NCI-H2196 (cell line): ENCODE measurements at regions not wholly inside any gene's neighbourhood (a gene's known extent, or its start where the extent isn't known, plus 50 kb on each side); places are given as distances from the start of the nearest gene placed in this dataset.

Experiments used
- DNase-seq: peaks from one replicate; lab custom pipeline; 2025; ENCODE audit not compliant: unreplicated experiment; lab: John Stamatoyannopoulos, UW

DNA sequence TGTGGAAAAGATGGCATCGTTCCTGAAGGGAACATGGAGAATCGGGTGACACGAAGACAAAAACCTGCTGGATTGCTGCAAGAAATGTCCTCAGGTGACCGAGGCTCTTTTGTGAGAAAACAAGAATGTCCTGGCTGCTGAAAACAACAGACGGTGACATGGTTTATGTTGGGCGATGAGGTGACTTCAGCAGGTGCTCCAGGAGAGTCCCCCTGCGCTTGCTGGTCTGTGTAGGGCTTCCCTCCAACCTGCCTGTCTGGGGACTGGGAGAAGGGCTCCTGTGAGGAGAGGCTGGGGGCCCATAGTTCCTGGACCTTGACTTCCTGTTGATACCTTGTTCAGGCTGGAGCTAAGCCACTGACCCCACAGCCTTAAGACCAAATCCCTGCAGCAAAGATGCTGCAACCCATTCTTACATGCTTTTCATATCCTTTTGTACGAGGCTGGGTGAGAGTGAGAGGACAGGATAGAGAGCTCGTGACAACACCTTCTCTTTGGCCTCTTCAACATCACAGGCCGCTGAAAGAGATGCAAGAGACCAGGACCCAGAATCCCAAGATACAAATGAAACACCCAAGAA, 134.8 kb downstream of the CD83 start:
- no peak for DNase-seq

DNA sequence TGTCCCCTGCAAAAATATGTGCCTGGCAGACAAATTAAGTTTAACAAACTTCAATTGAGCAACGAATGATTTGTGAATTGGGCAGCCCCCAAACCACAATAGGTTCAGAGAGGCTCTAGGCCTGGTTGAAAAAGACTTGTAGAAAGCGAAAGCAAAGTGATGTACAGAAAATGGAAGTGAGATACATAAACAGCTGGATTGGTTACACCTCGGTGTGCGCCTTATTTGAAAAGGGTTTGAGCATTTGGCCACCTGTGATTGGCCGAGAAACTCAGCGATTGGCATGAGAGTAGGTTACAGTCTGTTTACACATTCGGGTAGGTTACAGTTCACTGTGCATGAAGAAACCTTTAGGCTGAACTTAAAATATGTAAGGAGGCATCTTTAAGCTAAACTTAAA, 136.9 kb downstream of the CD83 start:
- no peak for DNase-seq

DNA sequence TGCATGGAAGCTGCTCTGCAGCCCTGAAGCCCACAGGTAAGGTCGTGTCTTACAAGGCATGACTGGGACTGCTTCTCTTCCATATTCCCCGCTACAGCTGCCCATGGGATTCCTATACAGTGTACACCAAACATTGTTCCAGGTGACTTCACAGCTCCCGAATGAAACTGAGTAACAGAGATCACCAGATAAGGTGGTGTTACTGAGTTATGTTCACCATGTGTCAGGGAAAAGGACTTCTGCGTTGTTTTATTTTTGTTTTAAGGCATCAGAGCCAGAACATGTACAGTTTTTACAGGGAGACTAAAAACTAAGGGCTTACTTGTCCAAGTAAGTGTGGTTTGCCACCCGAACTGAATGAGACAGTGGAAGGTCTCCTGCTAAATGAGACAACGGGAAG, 138.3 kb downstream of the CD83 start:
- no peak for DNase-seq

DNA sequence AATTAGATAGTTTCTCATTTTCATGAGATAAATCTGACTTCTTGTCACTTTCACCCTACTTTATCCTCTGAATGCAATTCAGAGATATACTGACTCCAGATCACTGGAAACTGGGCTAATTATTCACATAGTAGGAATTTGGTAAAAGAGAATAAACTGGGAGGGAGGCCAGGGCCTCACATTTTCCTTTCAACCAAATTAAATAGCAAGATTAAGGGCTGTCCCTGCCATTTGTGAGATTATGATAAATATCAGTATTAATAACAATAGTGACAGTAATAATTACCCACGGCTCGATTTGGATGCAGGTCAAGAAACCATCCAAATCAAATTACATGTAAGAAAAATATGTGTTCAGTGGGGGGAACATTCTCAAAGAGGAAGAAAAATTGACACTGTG, 140.5 kb downstream of the CD83 start:
- DNase-seq: no peak

DNA sequence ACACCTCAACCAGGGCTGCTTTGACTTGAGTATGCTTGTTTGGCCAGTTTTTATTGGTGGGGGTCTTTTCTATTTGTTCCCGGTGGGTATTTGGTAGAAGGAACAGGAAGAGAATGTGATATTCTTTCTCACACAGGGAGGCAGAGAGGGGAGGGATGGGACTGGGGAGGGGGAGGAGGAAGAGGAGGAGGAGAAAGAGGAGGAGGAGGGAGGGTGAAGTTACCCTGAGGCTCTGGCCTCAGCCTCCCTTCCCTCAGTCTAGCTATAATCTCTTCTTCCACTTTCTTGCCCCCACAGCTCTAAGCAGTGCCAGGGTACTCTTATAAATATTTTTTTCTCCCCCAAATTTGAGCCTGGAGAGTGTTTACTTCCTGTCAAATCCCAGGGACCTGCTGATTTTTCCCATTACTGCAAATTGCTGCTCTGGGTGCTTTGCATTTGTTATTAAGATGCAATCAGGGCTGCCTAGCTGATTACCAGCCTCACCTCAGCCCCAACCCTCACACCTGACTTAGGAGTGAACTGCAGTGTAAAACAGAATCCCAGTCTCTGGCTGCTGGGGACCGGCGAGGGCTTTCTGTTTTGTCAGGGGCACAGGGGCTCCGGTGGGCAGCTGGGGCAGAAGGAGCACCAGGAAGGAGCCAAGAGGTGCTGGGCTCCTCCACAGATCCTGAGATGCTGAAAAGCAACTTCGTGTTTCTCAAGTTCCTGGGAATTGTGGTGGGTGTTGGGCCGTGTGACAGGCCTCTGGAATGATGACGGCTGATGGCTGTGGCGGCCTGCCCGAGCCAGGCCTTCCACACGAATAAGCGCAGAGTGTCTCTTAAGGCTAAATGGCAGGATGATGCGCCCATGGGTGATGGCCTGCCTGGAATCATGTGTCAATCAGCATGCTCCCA, 141.4 kb downstream of the CD83 start:
- no peak for DNase-seq

DNA sequence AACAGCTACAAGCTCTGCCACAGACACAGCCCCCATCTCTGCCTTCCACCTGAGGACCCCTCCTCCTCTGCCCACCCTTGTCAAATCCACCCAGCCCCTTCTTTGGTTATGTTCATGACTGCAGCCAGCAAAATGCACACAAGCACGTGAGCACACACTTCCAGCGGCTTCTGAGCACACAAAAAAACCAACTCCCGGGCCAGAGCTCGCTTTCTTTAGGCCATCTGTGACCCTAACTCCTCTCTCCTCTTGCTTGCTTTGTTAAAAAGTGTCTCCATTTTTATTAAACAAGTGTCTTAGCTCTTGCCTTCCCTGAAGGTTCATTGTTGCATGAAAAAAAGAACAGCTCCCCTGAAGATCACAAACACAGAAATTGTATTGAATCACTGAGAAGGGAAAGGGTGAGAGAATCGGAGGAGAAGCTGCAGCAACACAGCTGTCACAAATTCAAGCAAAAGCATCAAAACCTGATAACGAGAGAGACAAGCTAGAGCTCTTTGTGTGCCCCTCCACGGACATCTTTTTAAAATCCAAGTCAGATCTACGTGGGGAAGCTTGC, 142.1 kb downstream of the CD83 start:
- DNase-seq: no peak

DNA sequence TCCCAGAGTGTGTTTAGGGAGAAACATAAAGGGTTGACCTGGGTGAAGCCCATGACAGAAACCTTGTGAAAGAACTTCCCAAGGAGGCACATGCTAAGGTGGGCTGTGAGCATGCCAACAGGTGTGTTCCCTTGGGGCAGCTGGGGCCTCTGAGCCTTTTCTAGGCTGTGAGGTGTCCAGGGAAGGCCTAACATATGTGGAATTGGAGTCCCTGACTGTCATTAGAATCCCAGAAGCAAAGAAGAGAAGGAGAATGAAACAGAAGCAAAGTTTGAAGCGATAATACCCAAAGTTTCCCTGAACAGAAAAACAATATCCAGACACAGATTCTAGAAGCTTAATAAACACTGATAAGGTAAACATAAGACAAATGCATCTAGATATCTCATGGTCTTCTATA, 143.3 kb downstream of the CD83 start:
- no peak for DNase-seq

DNA sequence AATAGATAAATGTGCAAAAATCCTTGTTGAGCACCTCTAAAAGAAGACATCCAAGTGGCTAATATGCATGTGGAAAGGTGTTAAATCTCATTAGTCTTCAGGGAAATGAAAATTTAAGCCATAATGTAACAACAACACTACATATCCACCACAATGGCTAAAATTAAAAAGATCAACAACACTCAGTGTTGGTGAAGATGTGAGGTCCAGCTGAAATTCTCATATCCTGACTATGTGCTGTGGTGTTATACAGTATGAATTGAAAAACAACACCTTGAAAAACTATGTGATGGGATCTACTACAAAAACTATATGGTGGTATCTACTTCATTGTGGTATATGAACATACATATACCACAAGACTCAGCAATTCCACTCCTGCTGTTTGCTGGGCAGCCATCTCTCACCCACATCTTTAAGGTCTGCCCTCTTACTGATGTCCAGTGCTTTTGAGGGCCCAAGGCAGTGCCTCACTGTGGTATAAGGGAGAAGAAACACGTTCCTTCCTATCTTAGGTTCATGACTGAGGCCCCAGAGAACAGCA, 146.4 kb downstream of the CD83 start:
- DNase-seq: no peak

DNA sequence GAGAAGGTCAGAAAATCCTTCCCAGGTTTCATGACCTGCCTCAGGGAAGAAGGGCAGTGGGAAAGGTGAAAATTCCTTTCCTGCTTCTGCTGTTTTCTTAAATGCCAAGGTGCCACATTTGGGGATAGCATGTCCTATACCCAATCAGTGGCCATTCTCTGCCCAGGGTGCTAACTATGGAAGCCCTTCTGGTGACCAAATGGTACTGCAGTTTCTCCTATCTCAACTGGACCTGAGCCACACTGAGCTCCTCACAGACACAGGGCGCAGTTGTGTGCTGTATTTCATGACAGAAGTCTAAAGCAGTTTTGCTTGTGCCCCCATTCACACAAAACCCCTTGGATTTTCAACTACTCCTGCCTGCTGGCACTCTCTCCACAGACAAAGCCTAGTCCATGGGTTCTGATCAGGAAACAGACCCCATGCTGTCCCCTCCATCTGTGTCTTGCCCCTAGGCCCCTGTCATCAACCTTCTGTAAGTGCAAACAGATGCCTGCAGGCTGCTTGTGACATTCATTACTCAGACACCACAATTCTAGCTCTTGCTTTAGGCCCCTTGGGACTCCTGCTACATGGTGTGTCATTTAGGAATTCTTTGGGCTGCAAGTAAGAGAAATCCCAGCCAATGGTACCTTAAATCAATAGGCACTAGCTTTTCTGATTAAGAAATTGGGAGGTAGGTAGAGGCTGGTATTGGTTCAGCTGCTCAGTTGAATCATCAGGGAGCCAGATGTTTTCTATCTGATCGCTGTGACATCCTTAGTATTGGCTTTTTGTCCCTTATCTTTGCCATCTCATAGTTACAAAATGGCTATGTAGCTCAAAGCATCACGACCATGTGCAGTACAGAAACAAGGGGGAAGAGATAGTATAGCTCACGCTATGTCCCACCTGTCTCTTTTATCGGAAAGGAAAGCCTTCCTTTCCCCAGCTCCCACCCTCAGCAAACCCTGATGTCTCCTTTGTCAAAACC, 147.8 kb downstream of the CD83 start:
- no peak for DNase-seq

DNA sequence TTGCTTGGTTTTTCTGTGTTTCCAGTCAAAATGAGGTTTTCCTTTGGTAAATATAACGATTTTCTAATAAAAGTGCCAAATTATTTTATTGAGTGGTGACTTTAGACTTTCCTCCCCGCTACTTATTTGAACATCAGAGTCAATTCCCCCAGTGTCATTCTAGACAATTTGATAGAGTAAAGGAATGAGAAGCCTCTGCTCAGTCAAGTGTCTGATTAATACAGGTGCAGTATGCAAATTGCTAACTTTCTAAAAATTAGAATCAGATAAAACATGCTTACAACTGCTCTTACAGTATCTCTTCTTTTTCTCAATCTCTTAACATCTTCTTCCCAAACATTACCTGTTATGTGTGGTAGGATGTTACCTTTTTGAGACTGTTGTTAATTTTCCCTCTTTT, 148.7 kb downstream of the CD83 start:
- DNase-seq: no peak

DNA sequence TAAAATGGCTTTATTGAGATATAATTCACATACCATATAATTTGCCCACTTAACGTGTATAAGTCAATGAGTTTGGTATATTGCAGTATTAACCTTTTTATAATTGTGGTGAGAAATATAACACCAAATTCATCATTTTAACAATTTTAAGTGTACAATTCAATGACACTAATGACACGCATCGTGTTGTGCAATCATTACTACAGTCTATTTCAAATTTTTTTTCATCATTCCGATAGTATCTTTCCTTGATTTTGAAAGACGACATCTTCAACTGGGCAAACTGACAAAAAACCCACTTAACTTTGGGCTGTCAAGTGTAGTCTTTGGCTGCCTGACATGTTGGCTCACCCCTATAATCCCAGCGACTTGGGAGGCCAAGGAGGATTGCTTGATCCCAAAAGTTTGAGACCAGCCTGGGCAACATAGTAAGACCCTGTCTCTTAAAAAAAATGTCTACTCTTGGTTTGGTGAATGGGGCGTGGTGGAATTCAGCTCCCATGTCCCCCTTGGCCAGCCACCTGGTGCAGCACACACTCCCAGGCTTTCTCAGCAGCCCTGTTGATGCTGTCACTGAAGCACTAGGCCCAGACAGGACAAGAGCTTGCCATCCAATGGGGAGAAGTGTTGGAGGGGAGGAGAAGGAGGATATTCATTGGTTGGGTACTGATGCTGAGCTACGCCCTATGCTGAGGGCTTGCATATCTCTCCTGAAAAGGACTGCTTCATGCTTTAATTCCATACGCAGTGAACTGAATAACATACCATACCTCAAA, 150.5 kb downstream of the CD83 start:
- DNase-seq: no peak

DNA sequence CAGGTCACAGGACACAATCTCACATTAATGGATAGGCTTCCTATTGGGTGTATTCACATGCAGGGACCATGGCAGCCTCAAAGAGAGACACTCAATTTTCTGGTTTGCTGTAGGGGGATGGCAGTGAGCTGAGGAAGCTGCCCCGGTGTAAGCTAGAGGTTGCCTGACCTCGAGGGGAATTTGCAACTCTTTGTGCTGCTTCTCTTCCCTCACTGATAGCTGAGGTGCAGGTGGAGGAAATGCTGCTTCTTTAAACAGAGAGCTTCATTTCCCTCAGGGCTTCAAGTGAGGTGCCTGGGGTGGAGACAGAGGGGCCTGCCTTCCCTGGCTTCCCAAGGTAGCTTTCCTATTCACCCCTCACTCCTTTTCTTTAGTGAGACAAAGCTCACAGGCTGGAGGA, 151.9 kb downstream of the CD83 start:
- no peak for DNase-seq

DNA sequence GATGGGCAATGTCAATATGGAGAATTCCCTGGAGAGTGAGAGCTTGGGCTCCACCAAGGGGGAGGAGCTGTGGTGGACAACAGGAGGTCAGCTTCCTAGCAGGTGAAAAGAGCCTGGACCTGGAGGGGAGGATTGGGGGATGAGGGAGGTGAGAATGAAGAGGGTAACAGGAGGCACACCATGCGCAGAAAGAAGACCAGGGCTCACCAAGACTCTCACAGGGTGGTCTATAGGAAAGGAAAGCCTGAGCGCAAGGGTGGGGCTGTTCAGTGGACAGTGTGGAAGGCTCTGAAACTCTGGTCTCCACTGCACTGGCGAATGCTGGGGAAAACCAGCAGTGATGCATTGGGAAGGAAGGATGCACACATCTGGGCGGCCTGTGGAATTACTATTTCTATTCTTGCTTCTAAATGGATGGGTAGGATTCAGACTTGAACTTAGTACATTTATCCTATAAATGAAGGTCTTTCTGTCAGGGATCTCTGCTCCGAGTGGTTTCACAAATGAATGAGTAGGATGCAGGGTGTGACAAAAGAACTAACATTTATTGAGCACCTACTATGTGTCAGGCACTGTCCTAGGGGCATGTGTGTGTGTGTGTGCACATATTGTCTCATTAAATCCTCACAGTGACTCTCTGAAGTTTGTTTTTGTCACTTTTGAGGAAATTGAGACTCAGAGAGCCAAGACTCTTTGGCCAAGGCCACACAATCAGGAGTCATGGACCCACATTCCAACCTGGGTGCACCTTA, 152.7 kb downstream of the CD83 start:
- no peak for DNase-seq

DNA sequence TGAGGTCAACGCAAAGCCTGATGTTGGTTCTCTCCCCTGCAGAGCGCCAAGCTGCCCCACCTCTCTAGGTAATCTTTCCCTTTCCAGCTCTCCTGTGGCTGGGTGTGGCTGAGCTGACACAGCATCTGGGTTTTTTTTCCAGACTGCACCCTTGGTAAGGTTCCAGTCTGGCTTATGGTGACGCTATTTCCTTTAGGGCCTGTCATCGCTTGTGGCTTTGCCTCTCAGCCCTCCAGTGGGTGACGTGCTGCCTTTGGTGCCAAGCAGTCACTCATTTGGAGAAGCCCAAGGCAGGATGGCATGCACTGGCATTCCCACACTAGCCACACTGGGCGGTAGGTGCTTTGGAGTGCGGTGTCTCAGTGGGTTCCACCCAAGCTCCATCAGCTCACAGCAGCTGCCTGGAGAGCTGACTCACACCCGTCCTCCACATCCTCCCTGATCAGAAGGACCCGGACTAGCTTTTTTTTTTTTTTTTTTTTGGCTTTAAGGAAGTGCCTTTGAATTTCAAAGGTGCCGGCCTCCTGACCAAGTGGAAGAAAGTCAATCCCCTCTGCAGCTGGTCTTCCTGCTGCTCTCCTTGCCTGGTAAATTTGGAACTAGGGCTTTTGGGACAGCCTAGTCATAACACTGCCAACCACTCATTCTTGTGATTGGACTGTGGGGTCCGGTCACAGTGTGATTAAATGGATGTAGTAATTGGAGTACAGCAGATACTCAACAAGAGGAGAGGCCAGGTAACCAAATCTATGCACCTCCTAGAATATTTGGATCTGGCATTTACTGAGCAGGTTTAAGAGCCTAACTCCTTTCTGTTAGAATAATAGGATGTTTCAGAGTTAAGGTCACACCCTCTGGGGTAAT, 153.6 kb downstream of the CD83 start:
- DNase-seq: no peak

DNA sequence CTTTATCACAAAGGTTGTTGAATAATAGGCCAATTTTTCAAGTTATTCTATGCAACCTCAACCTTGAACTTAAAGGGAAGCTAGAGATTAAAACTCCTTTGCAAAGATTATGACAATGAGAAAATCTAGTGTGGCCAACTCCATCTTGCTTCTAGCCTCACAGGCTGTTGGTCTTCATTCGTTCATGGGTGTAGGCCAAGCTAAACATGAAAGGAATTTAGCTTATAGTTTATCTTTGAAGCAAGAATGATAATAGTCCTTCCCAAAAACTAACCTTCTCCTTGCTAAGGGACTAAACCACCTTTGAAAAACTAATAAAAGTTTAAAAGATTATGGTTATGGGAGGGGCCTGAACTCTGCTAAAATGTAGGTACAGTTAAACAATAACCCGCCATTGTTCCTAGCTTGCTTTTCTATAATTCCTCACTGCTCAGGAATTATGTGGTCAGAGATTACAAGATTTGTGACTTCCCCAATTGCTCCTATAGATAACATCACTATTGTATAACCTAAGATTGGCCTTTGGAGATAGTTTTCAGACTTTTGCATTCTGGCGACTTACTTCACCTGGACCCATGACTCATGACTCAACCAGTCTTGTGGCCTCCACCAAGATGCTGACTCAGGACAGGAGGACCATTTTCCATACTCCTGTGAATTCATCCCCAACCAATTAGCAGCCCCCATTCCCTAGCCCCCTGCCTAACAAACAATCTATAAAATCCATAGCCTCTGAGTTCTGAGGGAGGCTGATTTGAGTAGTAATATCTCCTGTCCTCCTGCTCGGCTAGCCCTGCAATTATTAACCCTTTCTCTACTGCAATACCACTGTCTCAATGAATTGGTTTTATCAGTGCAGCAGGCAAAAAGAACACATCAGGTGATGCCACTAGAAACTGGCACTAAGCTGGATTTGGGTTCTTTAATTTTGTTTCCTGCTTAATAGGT, 154.5 kb downstream of the CD83 start:
- no peak for DNase-seq

DNA sequence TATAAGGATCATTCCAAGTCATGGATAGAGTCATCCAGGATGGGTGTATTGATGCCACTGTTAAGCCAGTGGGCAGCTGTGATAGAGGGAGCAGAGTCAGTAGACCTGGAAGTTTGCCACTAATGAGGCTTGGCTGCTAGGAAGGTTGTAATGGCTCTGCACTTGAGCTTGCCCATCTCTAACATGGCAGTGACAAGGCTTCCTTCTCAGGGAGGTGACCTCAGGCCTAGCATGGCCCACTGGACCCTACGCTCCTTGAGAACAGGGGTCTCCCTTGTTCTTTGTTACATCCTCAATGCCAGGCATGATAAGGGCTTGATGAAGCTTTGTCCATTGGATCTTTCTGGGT, 155.1 kb downstream of the CD83 start:
- no peak for DNase-seq

DNA sequence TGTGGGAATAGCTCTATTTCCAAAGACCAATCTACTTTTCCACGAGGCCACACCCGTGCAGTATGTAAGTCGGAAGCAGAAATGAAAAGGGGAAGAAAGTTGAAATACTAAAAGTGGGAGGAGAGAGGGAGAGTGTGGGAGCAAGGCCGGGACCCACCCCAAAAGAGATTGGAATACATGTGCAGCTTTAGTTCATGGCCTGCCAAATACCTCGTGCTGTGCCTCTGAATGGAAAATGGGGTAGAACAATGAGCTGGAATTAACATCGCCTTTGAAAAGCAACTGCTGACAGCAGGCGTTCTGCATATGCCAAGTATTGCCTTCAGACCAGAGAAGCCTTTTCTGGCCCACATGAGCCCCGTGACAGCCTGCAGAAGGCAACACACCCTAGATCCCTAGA, 155.6 kb downstream of the CD83 start:
- DNase-seq: no peak

DNA sequence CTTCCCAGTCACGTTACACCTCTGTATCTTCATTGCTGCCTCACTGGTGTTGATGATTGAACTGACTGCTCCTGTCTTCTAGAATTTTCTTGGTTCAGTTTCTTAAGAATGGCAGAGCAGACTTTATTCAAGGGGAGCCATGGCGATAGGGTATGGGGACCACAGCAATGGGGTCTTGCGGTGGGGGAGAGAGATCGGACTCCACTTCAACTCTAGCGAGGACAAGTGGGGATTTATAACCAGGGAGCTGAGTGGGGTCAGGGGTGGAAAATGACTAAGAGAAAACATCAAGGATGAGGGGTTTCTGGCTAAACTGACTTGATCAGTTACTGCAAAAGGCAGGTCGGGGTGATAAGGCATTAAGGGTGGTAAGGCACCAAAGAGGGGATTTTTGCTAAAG, 156.4 kb downstream of the CD83 start:
- no peak for DNase-seq
